Upper lobe of right lung (tissue), 1 donor: ENCODE measurements at regions not wholly inside any gene's neighbourhood (a gene's known extent, or its start where the extent isn't known, plus 50 kb on each side); places are given as distances from the start of the nearest gene placed in this dataset.

ENCODE experiments used
- ATAC-seq: fragments of 200-7000 bp; cut with Tn5 transposase; one replicate; pipeline ENCODE4 v1.9.1; 2020; ENCODE audit warnings: mild to moderate bottlenecking, moderate library complexity
- DNase-seq: peaks from one replicate; pipeline ENCODE4 v3.0.0-alpha.2; 2020
- H3K27ac ChIP-seq: fragments of 200-600 bp; one replicate; pipeline ENCODE4 v1.8.0; 2022
- H3K27me3 ChIP-seq: fragments of 200-600 bp; one replicate; pipeline ENCODE4 v1.8.0; 2022; ENCODE audit warnings: mild to moderate bottlenecking
- H3K36me3 ChIP-seq: fragments of 200-600 bp; one replicate; pipeline ENCODE4 v1.8.0; 2022
- H3K4me1 ChIP-seq: fragments of 200-600 bp; one replicate; pipeline ENCODE4 v1.8.0; 2022
- H3K4me3 ChIP-seq: fragments of 200-600 bp; one replicate; pipeline ENCODE4 v1.8.0; 2022; ENCODE audit warnings: mild to moderate bottlenecking
- H3K9me3 ChIP-seq: fragments of 200-600 bp; one replicate; pipeline ENCODE4 v1.8.0; 2022
- CTCF ChIP-seq: fragments of 200-600 bp; IDR thresholded peaks from one replicate; pipeline ENCODE4 v1.8.0; 2022; ENCODE audit warnings: antibody characterized with exemption
- intact Hi-C: fragments of 100-400 bp; cut with DNase I; formaldehyde crosslinking; loops from one replicate; pipeline ENCODE4 v1.11.0; 2022
- donor health status: DM: no; HTN: yes; CAD: no; lungs with severe emphysema.

- H3K27ac ChIP-seq: no peak overlapping the region
- intact Hi-C loops: no loop called here
- no peaks in the 10 kb centered on the region for H3K36me3 ChIP-seq
- ATAC-seq (no peak), DNase-seq (no peak)
- H3K9me3 ChIP-seq: no peaks in the 10 kb centered on the region
- no peak overlapping the region for H3K4me3 ChIP-seq
- no peaks in the 10 kb centered on the region for H3K4me1 ChIP-seq
- TF ChIP-seq CTCF: no peak
- H3K27me3 ChIP-seq: no peaks in the 10 kb centered on the region
These were observed 224.6 kb upstream of the GOT2 start for GRCh38 chr16:58958749-58959148.

GRCh38 chr16:58948244-58948643 is 214.1 kb upstream of the GOT2 start:
- Histone ChIP-seq H3K4me3 (no peak overlapping the region), H3K36me3 (no peaks in the 10 kb centered on the region), H3K4me1 (no peaks in the 10 kb centered on the region), H3K27ac (no peak overlapping the region), H3K9me3 (no peaks in the 10 kb centered on the region), H3K27me3 (no peaks in the 10 kb centered on the region)
- TF ChIP-seq CTCF: no peak
- ATAC-seq (no peak), DNase-seq (no peak)
- intact Hi-C loops: no loop called here

GRCh38 chr16:58940609-58941008 is 206.5 kb upstream of the GOT2 start:
- intact Hi-C loops: no loop called here
- no peaks in the 10 kb centered on the region for H3K36me3 ChIP-seq
- TF ChIP-seq CTCF: no peak
- no peaks in the 10 kb centered on the region for H3K4me1 ChIP-seq
- ATAC-seq (no peak), DNase-seq (no peak)
- H3K27ac ChIP-seq: no peak overlapping the region
- no peaks in the 10 kb centered on the region for H3K9me3 ChIP-seq
- H3K27me3 ChIP-seq: no peaks in the 10 kb centered on the region
- no peak overlapping the region for H3K4me3 ChIP-seq

GRCh38 chr16:58938811-58939210 is 204.7 kb upstream of the GOT2 start:
- DNase-seq (no peak), ATAC-seq (no peak)
- Histone ChIP-seq H3K36me3 (no peaks in the 10 kb centered on the region), H3K27ac (no peak overlapping the region), H3K9me3 (no peaks in the 10 kb centered on the region), H3K27me3 (no peaks in the 10 kb centered on the region), H3K4me3 (no peak overlapping the region), H3K4me1 (no peaks in the 10 kb centered on the region)
- intact Hi-C loops: no loop called here
- TF ChIP-seq CTCF: no peak

GRCh38 chr16:58937661-58938060 is 203.5 kb upstream of the GOT2 start:
- no peak for TF ChIP-seq CTCF
- ATAC-seq: no peak
- H3K27me3 ChIP-seq: no peaks in the 10 kb centered on the region
- no peak overlapping the region for H3K4me3 ChIP-seq
- intact Hi-C loops: no loop called here
- no peak overlapping the region for H3K27ac ChIP-seq
- no peaks in the 10 kb centered on the region for H3K9me3 ChIP-seq
- no peaks in the 10 kb centered on the region for H3K4me1 ChIP-seq
- H3K36me3 ChIP-seq: no peaks in the 10 kb centered on the region
- no peak for DNase-seq

GRCh38 chr16:58933186-58933585 is 199.1 kb upstream of the GOT2 start:
- TF ChIP-seq CTCF: no peak

More at GRCh38 chr16:58933186-58933585, 199.1 kb upstream of the GOT2 start:
- no peaks in the 10 kb centered on the region for H3K9me3 ChIP-seq
- ATAC-seq (no peak), DNase-seq (no peak)
- no peaks in the 10 kb centered on the region for H3K27me3 ChIP-seq
- H3K4me3 ChIP-seq: no peak overlapping the region
- no peaks in the 10 kb centered on the region for H3K36me3 ChIP-seq
- intact Hi-C loops: no loop called here
- H3K4me1 ChIP-seq: no peaks in the 10 kb centered on the region
- H3K27ac ChIP-seq: no peak overlapping the region
